WTC11 (cell line): ENCODE measurements at regions not wholly inside any gene's neighbourhood (a gene's known extent, or its start where the extent isn't known, plus 50 kb on each side); places are given as distances from the start of the nearest gene placed in this dataset.

ENCODE experiments used
- ATAC-seq: fragments of 200-7000 bp; cut with Tn5 transposase; 2 replicates; pipeline ENCODE4 v1.10.0; 2021; ENCODE audit warnings: mild to moderate bottlenecking, moderate library complexity
- CTCF ChIA-PET: fragments of 300-600 bp; sonication (Branson Sonifier 250); formaldehyde crosslinking; loops from one replicate; lab custom pipeline; 2021; ENCODE audit warnings: antibody characterized with exemption; lab: Charles Lee
- POLR2A ChIA-PET: fragments of 350-600 bp; sonication (Branson Sonifier 250); formaldehyde crosslinking; loops from one replicate; lab custom pipeline; 2021; ENCODE audit warnings: antibody characterized with exemption; lab: Charles Lee
- DNase-seq: peaks from one replicate; pipeline ENCODE4 v3.0.0; 2021; ENCODE audit warnings: low spot score
- H3K27ac Mint-ChIP-seq: 2 replicates; pipeline ENCODE4 v1.8.0; 2021; ENCODE audit warnings: mixed read lengths
- H3K27me3 Mint-ChIP-seq: 2 replicates; pipeline ENCODE4 v1.8.0; 2021; ENCODE audit warnings: low read depth, mild to moderate bottlenecking, moderate library complexity, mixed read lengths
- H3K36me3 Mint-ChIP-seq: 2 replicates; pipeline ENCODE4 v1.8.0; 2021; ENCODE audit warnings: mixed read lengths
- H3K4me1 Mint-ChIP-seq: 2 replicates; pipeline ENCODE4 v1.8.0; 2022; ENCODE audit warnings: mixed read lengths
- H3K4me3 Mint-ChIP-seq: 2 replicates; pipeline ENCODE4 v1.8.0; 2021; ENCODE audit warnings: mild to moderate bottlenecking, moderate library complexity, mixed read lengths
- H3K9me3 Mint-ChIP-seq: 2 replicates; pipeline ENCODE4 v1.8.0; 2021; ENCODE audit warnings: mixed read lengths
- ATF3 ChIP-seq: sonication (generic); formaldehyde crosslinking; conservative IDR thresholded peaks from 2 replicates; pipeline ENCODE4 v1.8.1; 2022; ENCODE audit warnings: mild to moderate bottlenecking, missing genetic modification reagents
- CBFB ChIP-seq: sonication (generic); formaldehyde crosslinking; IDR thresholded peaks from 2 replicates; pipeline ENCODE4 v1.8.1; 2022; ENCODE audit warnings: mild to moderate bottlenecking, low read depth, missing genetic modification reagents
- CDX4 ChIP-seq: fragments of 250-450 bp; sonication (Bioruptor Pico); IDR thresholded peaks from 2 replicates; pipeline ENCODE4 v1.9.0; 2021; ENCODE audit warnings: moderate library complexity, mild to moderate bottlenecking, inconsistent platforms, borderline replicate concordance
- ELF4 ChIP-seq: sonication (generic); formaldehyde crosslinking; IDR thresholded peaks from 2 replicates; pipeline ENCODE4 v1.8.1; 2022; ENCODE audit warnings: low read depth, mild to moderate bottlenecking, moderate library complexity, missing genetic modification reagents
- ERG ChIP-seq: fragments of 250-450 bp; sonication (Bioruptor Pico); IDR thresholded peaks from 2 replicates; pipeline ENCODE4 v1.8.0; 2021; ENCODE audit warnings: mild to moderate bottlenecking
- FOXP1 ChIP-seq: sonication (generic); formaldehyde crosslinking; IDR thresholded peaks from 2 replicates; pipeline ENCODE4 v1.8.0; 2022; ENCODE audit warnings: missing genetic modification reagents, mild to moderate bottlenecking, moderate library complexity, borderline replicate concordance
- GTF2I ChIP-seq: fragments of 250-450 bp; sonication (Bioruptor Pico); conservative IDR thresholded peaks from 2 replicates; pipeline ENCODE4 v1.4.0; 2021; ENCODE audit warnings: mild to moderate bottlenecking
- NR2C2 ChIP-seq: sonication (generic); formaldehyde crosslinking; IDR thresholded peaks from 2 replicates; pipeline ENCODE4 v1.8.0; 2022; ENCODE audit warnings: mild to moderate bottlenecking, missing genetic modification reagents
- SOX15 ChIP-seq: fragments of 250-450 bp; sonication (Bioruptor Pico); IDR thresholded peaks from 2 replicates; pipeline ENCODE4 v1.9.0; 2021; ENCODE audit warnings: mild to moderate bottlenecking
- SP1 ChIP-seq: sonication (generic); formaldehyde crosslinking; conservative IDR thresholded peaks from 2 replicates; pipeline ENCODE4 v1.8.1; 2022; ENCODE audit warnings: missing genetic modification reagents
- ZMAT4 ChIP-seq: fragments of 250-450 bp; sonication (Bioruptor Pico); IDR thresholded peaks from 2 replicates; pipeline ENCODE4 v1.9.0; 2021; ENCODE audit warnings: mild to moderate bottlenecking
- ZNF281 ChIP-seq: sonication (generic); formaldehyde crosslinking; IDR thresholded peaks from 2 replicates; pipeline ENCODE4 v1.8.0; 2023; ENCODE audit warnings: mild to moderate bottlenecking, missing genetic modification reagents
- ZNF416 ChIP-seq: fragments of 250-450 bp; sonication (Bioruptor Pico); IDR thresholded peaks from 2 replicates; pipeline ENCODE4 v1.9.0; 2021; ENCODE audit warnings: mild to moderate bottlenecking, inconsistent platforms
- ZNF423 ChIP-seq: fragments of 250-450 bp; sonication (Bioruptor Pico); IDR thresholded peaks from 2 replicates; pipeline ENCODE4 v2.1.2; 2022; ENCODE audit warnings: mild to moderate bottlenecking, moderate library complexity

GRCh38 chr3:118801899-118802298 is 232.7 kb downstream of the IGSF11 start:
- Mint-ChIP-seq H3K36me3 (no peaks in the 10 kb centered on the region), H3K27ac (no peak overlapping the region)
- CTCF ChIA-PET, result interaction anchor here (2.0 kb wide), 1 partner anchor 41 kb away, joined by 5 read pairs; no protein-coding TSS in a partner anchor

GRCh38 chr3:118802325-118803095 is 232.1 kb downstream of the IGSF11 start:
- Mint-ChIP-seq H3K4me3 (no peak overlapping the region), H3K9me3 (peaks cover 9% of the 10 kb centered on the region), H3K36me3 (no peaks in the 10 kb centered on the region), H3K27ac (no peak overlapping the region), H3K27me3 (no peaks in the 10 kb centered on the region), H3K4me1 (no peaks in the 10 kb centered on the region; the same call in 1 of the 2 replicates)
- ATAC-seq (no peak), DNase-seq (no peak)
- CTCF ChIA-PET, result interaction anchor here (1.4 to 2.1 kb wide), 3 partner anchors 41 to 805 kb away, joined by 3 to 8 read pairs (median 5); no protein-coding TSS in a partner anchor
- TF ChIP-seq ATF3 (CRISPR knock-in tag) (no peak), CDX4 (CRISPR knock-in tag) (no peak), ELF4 (no peak), SP1 (no peak), CBFB (CRISPR knock-in tag) (no peak), ZNF281 (CRISPR knock-in tag) (no peak), ZNF416 (CRISPR knock-in tag) (no peak)
- POLR2A ChIA-PET, result interaction anchor here (0.5 kb wide), 1 partner anchor 34 kb away, joined by 3 read pairs; no protein-coding TSS in a partner anchor

More at GRCh38 chr3:118801899-118802298, 232.7 kb downstream of the IGSF11 start:
- no peak for DNase-seq
- POLR2A ChIA-PET, result no interaction called here
- ATAC-seq, result no peak
- Mint-ChIP-seq H3K27me3 (no peaks in the 10 kb centered on the region), H3K4me1 (no peaks in the 10 kb centered on the region; the same call in 1 of the 2 replicates)
- TF ChIP-seq SOX15 (no peak), ZNF423 (CRISPR knock-in tag) (no peak), NR2C2 (CRISPR knock-in tag) (no peak)
- TF ChIP-seq, all 79 proteins: peak for 0
- no peak overlapping the region for H3K4me3 Mint-ChIP-seq
- H3K9me3 Mint-ChIP-seq, result peaks cover 3% of the 10 kb centered on the region

- no peak for TF ChIP-seq ZMAT4 (CRISPR knock-in tag)
- TF ChIP-seq FOXP1 (CRISPR knock-in tag), result no peak
- TF ChIP-seq NR2C2 (CRISPR knock-in tag), result no peak
- TF ChIP-seq GTF2I (CRISPR knock-in tag), result no peak
- TF ChIP-seq ERG, result no peak
- no peak for TF ChIP-seq ZNF423 (CRISPR knock-in tag)
- H3K4me1 Mint-ChIP-seq, result no peaks in the 10 kb centered on the region; the same call in 1 of the 2 replicates
- ATAC-seq, result no peak
- no peak for DNase-seq
- no peak overlapping the region for H3K27ac Mint-ChIP-seq
- ChIA-PET POLR2A (no interaction called here), CTCF (interaction anchor here (1.4 to 2.1 kb wide), 2 partner anchors 42 to 806 kb away, joined by 3 to 8 read pairs; no protein-coding TSS in a partner anchor)
- no peak overlapping the region for H3K4me3 Mint-ChIP-seq
- no peaks in the 10 kb centered on the region for H3K27me3 Mint-ChIP-seq
- peaks cover 10% of the 10 kb centered on the region for H3K9me3 Mint-ChIP-seq
- H3K36me3 Mint-ChIP-seq, result no peaks in the 10 kb centered on the region
Measured at GRCh38 chr3:118803096-118803476, 231.6 kb downstream of the IGSF11 start.
